Heart left ventricle (tissue), 13 donors: ENCODE measurements at regions not wholly inside any gene's neighbourhood (a gene's known extent, or its start where the extent isn't known, plus 50 kb on each side); places are given as distances from the start of the nearest gene placed in this dataset.

Experiments used
- CTCF ChIP-seq, 12 donors: fragments of 200-600 bp; sonication (generic) in 4 of 12; IDR thresholded peaks; one replicate each; pipeline versions ENCODE4 v1.5.0 to v1.8.0; 2018 to 2022; ENCODE audit warnings: antibody characterized with exemption in 12 of 12, mild to moderate bottlenecking in 5 of 12
- POLR2A ChIP-seq, 2 donors: fragments of 450-650 bp; IDR thresholded peaks; one replicate each; pipeline ENCODE4 v1.6.1; 2017; ENCODE audit warnings: antibody characterized with exemption in 2 of 2, mild to moderate bottlenecking in 2 of 2, moderate library complexity in 2 of 2
- donor health status: ischemic (EF 13 %, LVEDD 7.1; RV severe dilation, severe dysfunction).
- donor health status: DM: no; HTN: yes; CAD: no.
- donor health status: DM: no; HTN: no; CAD: no.
- donor health status: ischemic (EF 25% LVEDD 6.9; RV normal size, moderate dysfunction).
- donor health status: ischemic (EF 25% LVEDD 5.7; RV mildly dilated, moderate dysfunction).
- donor health status: ischemic (EF 35%, LVEDD 5.7; RV mildly dilated, moderate dysfunction).
- donor health status: nonischemic (EF 11% LVEDD 7.7; RV severe dilation, severe dysfunction).
- donor health status: DM: yes; HTN: yes; CAD: no.
- donor health status: PGD.
- donor health status: ischemic (EF 29% LVEDD 5.4; RV normal size, mild dysfunction).
- donor health status: nonischemic (EF 23%, LVEDD 6.1; RV moderate dilation, normal function).

- no peak for TF ChIP-seq CTCF (IDR thresholded peaks at IDR 0.05)
- TF ChIP-seq POLR2A (IDR thresholded peaks at IDR 0.05): no peak
Measured at GRCh38 chr3:144774897-144775296, 803.3 kb downstream of the DIPK2A start.
